Sigmoid colon (tissue), 6 donors: ENCODE measurements at regions not wholly inside any gene's neighbourhood (a gene's known extent, or its start where the extent isn't known, plus 50 kb on each side); places are given as distances from the start of the nearest gene placed in this dataset.

Experiments
- DNase-seq: peaks from one replicate; pipeline ENCODE4 v3.0.0-alpha.2; 2019
- H3K27ac ChIP-seq, 4 donors: fragments of 200-600 bp; sonication (generic); one replicate each; pipeline ENCODE4 v1.5.1; 2016 to 2019; ENCODE audit warnings: mild to moderate bottlenecking in 1 of 4
- H3K27me3 ChIP-seq, 3 donors: fragments of 200-600 bp; sonication (generic); one replicate each; pipeline ENCODE4 v1.5.1; 2019; ENCODE audit warnings: mild to moderate bottlenecking in 1 of 3
- H3K36me3 ChIP-seq, 4 donors: fragments of 200-600 bp; sonication (generic); one replicate each; pipeline ENCODE4 v1.5.1; 2016 to 2019
- H3K4me1 ChIP-seq, 4 donors: fragments of 200-600 bp; sonication (generic); one replicate each; pipeline ENCODE4 v1.5.1; 2017 to 2019
- H3K4me3 ChIP-seq, 4 donors: fragments of 200-600 bp; sonication (generic); one replicate each; pipeline ENCODE4 v1.5.1; 2017 to 2019; ENCODE audit warnings: mild to moderate bottlenecking in 2 of 4, moderate library complexity in 1 of 4
- H3K9me3 ChIP-seq, 4 donors: fragments of 200-600 bp in 3 of 4; sonication (generic) in 3 of 4; one replicate each; pipeline versions ENCODE4 v1.5.1 to v1.6.1; 2013 to 2019
- EP300 ChIP-seq, 4 donors: sonication (generic); formaldehyde crosslinking; IDR thresholded peaks; one replicate each; pipeline ENCODE4 v1.6.1; 2017; ENCODE audit warnings: antibody characterized with exemption in 4 of 4
- POLR2A ChIP-seq, 2 donors: fragments of 450-650 bp; IDR thresholded peaks; one replicate each; pipeline ENCODE4 v1.6.1; 2016; ENCODE audit warnings: antibody characterized with exemption in 2 of 2, mild to moderate bottlenecking in 2 of 2, moderate library complexity in 2 of 2
- POLR2AphosphoS5 ChIP-seq, 4 donors: sonication (generic); formaldehyde crosslinking; IDR thresholded peaks; one replicate each; pipeline ENCODE4 v1.6.1; 2017; ENCODE audit warnings: antibody characterized with exemption in 4 of 4
- WGBS, 2 donors: extraction: QIAGEN DNeasy Blood & Tissue Kit; methylation state at CpG; one replicate each; pipeline ENCODE4 v1.1.7; 2013; 5-methylcytosine and 5-hydroxymethylcytosine counted together
- intact Hi-C: fragments of 100-400 bp; cut with DNase I; formaldehyde crosslinking; loops from one replicate; pipeline ENCODE4 v1.15.1; 2023
- TF ChIP-seq, protein P1 (sequence below), 4 experiments: fragments of 450-650 bp in 3 of 4; fragments of 200-600 bp in 1 of 4; IDR thresholded peaks; one replicate each; pipeline ENCODE4 v1.5.1; 2016 to 2019; ENCODE audit warnings: antibody characterized with exemption in 4 of 4, mild to moderate bottlenecking in 3 of 4, moderate library complexity in 2 of 4
- donor health status: healthy with polysubstance abuse.
- donor health status: healthy.

- no peak for DNase-seq
- Histone ChIP-seq H3K36me3 (no peaks in the 10 kb centered on the region), H3K4me1 (no peaks in the 10 kb centered on the region), H3K27me3 (no peaks in the 10 kb centered on the region), H3K9me3 (no peaks in the 10 kb centered on the region), H3K4me3 (no peak overlapping the region), H3K27ac (no peak overlapping the region)
- WGBS, 2 donors, result 76 to 87% methylated on average over 6 of the region's 6 CpGs
- intact Hi-C loops, result no loop called here
- TF ChIP-seq POLR2A (IDR thresholded peaks at IDR 0.05), result no peak
- TF ChIP-seq, protein P1, sequence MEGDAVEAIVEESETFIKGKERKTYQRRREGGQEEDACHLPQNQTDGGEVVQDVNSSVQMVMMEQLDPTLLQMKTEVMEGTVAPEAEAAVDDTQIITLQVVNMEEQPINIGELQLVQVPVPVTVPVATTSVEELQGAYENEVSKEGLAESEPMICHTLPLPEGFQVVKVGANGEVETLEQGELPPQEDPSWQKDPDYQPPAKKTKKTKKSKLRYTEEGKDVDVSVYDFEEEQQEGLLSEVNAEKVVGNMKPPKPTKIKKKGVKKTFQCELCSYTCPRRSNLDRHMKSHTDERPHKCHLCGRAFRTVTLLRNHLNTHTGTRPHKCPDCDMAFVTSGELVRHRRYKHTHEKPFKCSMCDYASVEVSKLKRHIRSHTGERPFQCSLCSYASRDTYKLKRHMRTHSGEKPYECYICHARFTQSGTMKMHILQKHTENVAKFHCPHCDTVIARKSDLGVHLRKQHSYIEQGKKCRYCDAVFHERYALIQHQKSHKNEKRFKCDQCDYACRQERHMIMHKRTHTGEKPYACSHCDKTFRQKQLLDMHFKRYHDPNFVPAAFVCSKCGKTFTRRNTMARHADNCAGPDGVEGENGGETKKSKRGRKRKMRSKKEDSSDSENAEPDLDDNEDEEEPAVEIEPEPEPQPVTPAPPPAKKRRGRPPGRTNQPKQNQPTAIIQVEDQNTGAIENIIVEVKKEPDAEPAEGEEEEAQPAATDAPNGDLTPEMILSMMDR (IDR thresholded peaks at IDR 0.05), result no peak
- TF ChIP-seq POLR2AphosphoS5 (IDR thresholded peaks at IDR 0.05), result no peak
- no peak for TF ChIP-seq EP300 (IDR thresholded peaks at IDR 0.05)
Observed at GRCh38 chrX:139044680-139045079, 333.2 kb upstream of the FGF13 start.

- no peak for DNase-seq
- H3K36me3 ChIP-seq, result no peaks in the 10 kb centered on the region
- intact Hi-C loops, result no loop called here
- no peak overlapping the region for H3K27ac ChIP-seq
- no peaks in the 10 kb centered on the region for H3K4me1 ChIP-seq
- no peaks in the 10 kb centered on the region for H3K9me3 ChIP-seq
- no peaks in the 10 kb centered on the region for H3K27me3 ChIP-seq
- TF ChIP-seq POLR2AphosphoS5 (IDR thresholded peaks at IDR 0.05) (no peak), POLR2A (IDR thresholded peaks at IDR 0.05) (no peak), EP300 (IDR thresholded peaks at IDR 0.05) (no peak)
- TF ChIP-seq, protein P1 (IDR thresholded peaks at IDR 0.05), result no peak
- H3K4me3 ChIP-seq, result no peak overlapping the region
Observed at GRCh38 chrX:139039041-139039440, 327.5 kb upstream of the FGF13 start.

DNA sequence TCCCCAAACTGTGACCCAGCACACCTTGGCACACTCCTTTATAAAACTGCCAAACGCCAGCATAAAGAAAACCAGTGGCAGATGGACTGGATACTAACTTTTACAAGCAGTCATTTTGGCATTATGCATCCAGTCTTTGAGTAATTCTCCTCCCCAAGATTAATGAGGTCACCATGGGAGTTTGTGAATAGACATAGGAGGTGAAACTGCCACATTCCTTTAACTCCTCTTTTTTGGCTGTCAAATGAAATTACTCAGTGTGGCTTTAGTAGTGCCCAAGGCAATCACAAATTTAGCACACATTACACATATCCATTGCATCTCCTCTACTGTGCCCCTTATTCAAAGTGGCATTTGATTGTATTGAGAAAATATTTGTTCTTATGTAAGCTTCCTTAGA lies 315.3 kb upstream of the FGF13 start:
- WGBS, 2 donors, result 74 to 77% methylated on average over 1 of the region's 1 CpG

DNA sequence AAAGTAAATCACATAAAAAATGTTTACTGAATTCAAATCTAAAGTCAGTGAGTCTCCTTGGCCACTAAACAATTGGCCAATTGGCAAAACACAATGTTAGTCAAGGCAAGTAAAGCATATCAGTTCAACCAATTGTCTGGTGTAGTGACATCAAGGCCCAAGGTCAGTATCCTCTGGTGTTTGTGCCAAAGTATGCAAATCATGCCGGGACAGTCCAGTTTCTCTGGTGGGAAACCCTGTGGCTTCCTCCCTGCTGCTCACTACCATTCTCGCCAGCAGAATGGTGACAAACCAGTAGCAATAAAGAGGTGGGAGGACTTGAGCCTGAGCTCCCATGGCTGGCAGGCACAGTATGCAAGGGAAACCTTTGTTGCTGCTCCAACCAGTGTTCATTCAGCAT lies 314.9 kb upstream of the FGF13 start:
- no peak for DNase-seq
- Histone ChIP-seq H3K9me3 (no peaks in the 10 kb centered on the region), H3K4me1 (no peaks in the 10 kb centered on the region), H3K4me3 (no peak overlapping the region), H3K36me3 (no peaks in the 10 kb centered on the region), H3K27ac (no peak overlapping the region), H3K27me3 (no peaks in the 10 kb centered on the region)
- TF ChIP-seq, protein P1 (IDR thresholded peaks at IDR 0.05), result no peak
- no peak for TF ChIP-seq EP300 (IDR thresholded peaks at IDR 0.05)
- TF ChIP-seq POLR2AphosphoS5 (IDR thresholded peaks at IDR 0.05), result no peak
- no peak for TF ChIP-seq POLR2A (IDR thresholded peaks at IDR 0.05)
- WGBS, 2 donors, result 81 to 87% methylated on average over 2 of the region's 2 CpGs
- intact Hi-C loops, result no loop called here

More for the DNA sequence above, 315.3 kb upstream of the FGF13 start:
- Histone ChIP-seq H3K27me3 (no peaks in the 10 kb centered on the region), H3K9me3 (no peaks in the 10 kb centered on the region), H3K4me3 (no peak overlapping the region), H3K27ac (no peak overlapping the region), H3K36me3 (no peaks in the 10 kb centered on the region), H3K4me1 (no peaks in the 10 kb centered on the region)
- no peak for DNase-seq
- intact Hi-C loops, result no loop called here
- TF ChIP-seq, protein P1 (IDR thresholded peaks at IDR 0.05), result no peak
- no peak for TF ChIP-seq POLR2A (IDR thresholded peaks at IDR 0.05)
- TF ChIP-seq EP300 (IDR thresholded peaks at IDR 0.05), result no peak
- TF ChIP-seq POLR2AphosphoS5 (IDR thresholded peaks at IDR 0.05), result no peak

DNA sequence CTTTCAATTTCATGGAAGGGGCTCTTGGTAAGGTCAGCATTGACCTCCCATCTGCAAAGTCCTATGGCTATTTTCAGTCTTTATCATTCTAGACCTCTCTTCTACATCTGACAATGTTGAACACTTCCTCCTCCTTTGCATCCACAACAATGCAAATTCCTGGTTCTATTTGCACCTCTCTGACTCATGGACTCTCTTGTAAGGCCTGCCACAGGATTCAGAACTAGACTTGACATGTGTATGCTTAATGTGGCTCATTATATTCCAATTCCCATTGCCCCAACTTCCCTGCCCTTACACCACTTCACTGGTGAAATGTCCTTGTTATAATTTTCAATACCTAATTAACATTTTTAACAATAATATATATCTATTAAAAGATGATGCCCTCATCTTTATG lies 314.3 kb upstream of the FGF13 start:
- Histone ChIP-seq H3K4me1 (no peaks in the 10 kb centered on the region), H3K27ac (no peak overlapping the region), H3K4me3 (no peak overlapping the region), H3K9me3 (no peaks in the 10 kb centered on the region), H3K36me3 (no peaks in the 10 kb centered on the region), H3K27me3 (no peaks in the 10 kb centered on the region)
- intact Hi-C loops, result no loop called here
- no peak for DNase-seq
- no peak for TF ChIP-seq EP300 (IDR thresholded peaks at IDR 0.05)
- TF ChIP-seq POLR2AphosphoS5 (IDR thresholded peaks at IDR 0.05), result no peak
- no peak for TF ChIP-seq POLR2A (IDR thresholded peaks at IDR 0.05)
